Tibial nerve (tissue), 4 donors: ENCODE measurements at regions not wholly inside any gene's neighbourhood (a gene's known extent, or its start where the extent isn't known, plus 50 kb on each side); places are given as distances from the start of the nearest gene placed in this dataset.

Source experiments
- CTCF ChIP-seq, 5 experiments: fragments of 200-600 bp in 3 of 5; fragments of 450-650 bp in 2 of 5; sonication (generic) in 3 of 5; IDR thresholded peaks; one replicate each; pipeline ENCODE4 v1.5.1; 2016 to 2019; ENCODE audit warnings: antibody characterized with exemption in 5 of 5, mild to moderate bottlenecking in 3 of 5, moderate library complexity in 2 of 5
- EP300 ChIP-seq, 2 donors: sonication (generic); formaldehyde crosslinking; IDR thresholded peaks; one replicate each; pipeline ENCODE4 v1.6.1; 2017; ENCODE audit warnings: antibody characterized with exemption in 2 of 2, mild to moderate bottlenecking in 1 of 2
- POLR2A ChIP-seq, 2 donors: fragments of 450-650 bp; IDR thresholded peaks; one replicate each; pipeline ENCODE4 v1.6.1; 2017; ENCODE audit warnings: antibody characterized with exemption in 2 of 2, mild to moderate bottlenecking in 2 of 2, moderate library complexity in 2 of 2

- no peak for TF ChIP-seq CTCF (IDR thresholded peaks at IDR 0.05)
- TF ChIP-seq POLR2A (IDR thresholded peaks at IDR 0.05), result no peak
- no peak for TF ChIP-seq EP300 (IDR thresholded peaks at IDR 0.05)
Observed at GRCh38 chr9:75593920-75594319, 296.6 kb upstream of the PCSK5 start.
